HCT116 (cell line): ENCODE measurements at regions not wholly inside any gene's neighbourhood (a gene's known extent, or its start where the extent isn't known, plus 50 kb on each side); places are given as distances from the start of the nearest gene placed in this dataset.

Experiments
- ATAC-seq: fragments of 200-7000 bp; cut with Tn5 transposase; 2 replicates; pipeline ENCODE4 v1.9.1; 2020; ENCODE audit warnings: mild to moderate bottlenecking, moderate library complexity
- BruUV-seq: library from RNA; stranded (reverse); fragments of 400-500 nt; replicated peaks from 2 replicates; lab custom pipeline; 2021; lab: Mats Ljungman, UMichigan
- CTCF ChIA-PET: fragments of 300-600 bp; sonication (Branson Sonifier 250); formaldehyde crosslinking; loops from one replicate; lab custom pipeline; 2021; ENCODE audit warnings: antibody characterized with exemption; lab: Charles Lee
- POLR2A ChIA-PET: fragments of 300-600, 350-600 bp; sonication (Branson Sonifier 250); formaldehyde crosslinking; loops from one replicate; lab custom pipeline; 2021; ENCODE audit warnings: antibody characterized with exemption; lab: Charles Lee
- RAD21 ChIA-PET, 2 experiments: fragments of 300-600 bp; sonication (Branson Sonifier 250); formaldehyde crosslinking; loops; one replicate each; lab custom pipeline; 2023; ENCODE audit warnings: low total read pairs in 2 of 2; ENCODE audit not compliant: uncharacterized antibody in 2 of 2, unreplicated experiment in 2 of 2, low non-redundant PET in 1 of 2; lab: Charles Lee
- DNase-seq: peaks from one replicate; pipeline ENCODE4 v3.0.0-alpha.2; 2010; ENCODE audit warnings: low read depth, low spot score
- H2AFZ ChIP-seq: fragments of 200-600 bp; shearing (Covaris generic), sonication (generic); 2 replicates; pipeline ENCODE4 v1.6.1; 2017; ENCODE audit warnings: low read depth, mixed run types, mixed read lengths, antibody characterized with exemption, low read length; ENCODE audit not compliant: poor library complexity, severe bottlenecking
- H3K27ac ChIP-seq: 2 replicates; pipeline ENCODE4 v1.5.1; 2012; ENCODE audit warnings: low read depth, low read length
- H3K27me3 ChIP-seq: fragments of 200-600 bp; sonication (generic); 2 replicates; pipeline ENCODE4 v1.6.1; 2016; ENCODE audit warnings: mixed run types, low read length, mixed read lengths; ENCODE audit not compliant: insufficient read depth
- H3K36me3 ChIP-seq, 2 experiments: fragments of 200-500 bp in 1 of 2; fragments of 200-600 bp in 1 of 2; sonication (Bioruptor generic) in 1 of 2; sonication (generic) in 1 of 2; 2 replicates each; pipeline versions ENCODE4 v1.5.1 to v1.6.1; 2014 to 2016; ENCODE audit warnings: low read length in 2 of 2, inconsistent platforms in 1 of 2, mixed read lengths in 1 of 2, mixed run types in 1 of 2; ENCODE audit not compliant: insufficient read depth in 2 of 2, control insufficient read depth in 1 of 2
- H3K4me1 ChIP-seq, 2 experiments: fragments of 200-600 bp in 1 of 2; sonication (generic) in 1 of 2; 2 replicates each; pipeline versions ENCODE4 v1.5.1 to v1.6.1; 2012 to 2017; ENCODE audit warnings: low read length in 2 of 2, inconsistent platforms in 1 of 2, mild to moderate bottlenecking in 1 of 2, mixed read lengths in 1 of 2, mixed run types in 1 of 2, moderate library complexity in 1 of 2; ENCODE audit not compliant: insufficient read depth in 2 of 2, control insufficient read depth in 1 of 2
- H3K4me2 ChIP-seq: fragments of 200-600 bp; sonication (generic); 2 replicates; pipeline ENCODE4 v1.6.1; 2017; ENCODE audit warnings: mixed run types, low read length, mixed read lengths
- H3K4me3 ChIP-seq, 2 experiments: fragments of 200-600 bp in 1 of 2; sonication (generic) in 1 of 2; replicated peaks in 1 of 2; 2 replicates each; pipeline ENCODE4 v1.5.1; 2011 to 2016; ENCODE audit warnings: low read length in 2 of 2, control low read depth in 1 of 2, low read depth in 1 of 2, mild to moderate bottlenecking in 1 of 2, mixed read lengths in 1 of 2, mixed run types in 1 of 2
- H3K79me2 ChIP-seq: fragments of 200-600 bp; sonication (generic); 2 replicates; pipeline ENCODE4 v1.6.1; 2017; ENCODE audit warnings: mild to moderate bottlenecking, mixed run types, low read length, moderate library complexity, mixed read lengths; ENCODE audit not compliant: insufficient read depth
- H3K9ac ChIP-seq: fragments of 200-600 bp; sonication (generic); 2 replicates; pipeline ENCODE4 v1.6.1; 2016; ENCODE audit warnings: low read length, mixed read lengths
- H3K9me2 ChIP-seq: fragments of 200-600 bp; sonication (generic), shearing (Covaris generic); 2 replicates; pipeline ENCODE4 v1.6.1; 2017; ENCODE audit warnings: mixed run types, mild to moderate bottlenecking, moderate library complexity; ENCODE audit not compliant: insufficient read depth
- H3K9me3 ChIP-seq, 2 experiments: fragments of 200-500 bp in 1 of 2; fragments of 200-600 bp in 1 of 2; sonication (Bioruptor generic) in 1 of 2; sonication (generic) in 1 of 2; 2 replicates each; pipeline ENCODE4 v1.6.1; 2014 to 2017; ENCODE audit warnings: low read length in 2 of 2, mixed read lengths in 2 of 2, inconsistent platforms in 1 of 2, low read depth in 1 of 2, mild to moderate bottlenecking in 1 of 2, mixed run types in 1 of 2, moderate library complexity in 1 of 2; ENCODE audit not compliant: control insufficient read depth in 1 of 2, insufficient read depth in 1 of 2
- H4K20me1 ChIP-seq: fragments of 200-600 bp; sonication (generic), shearing (Covaris generic); 2 replicates; pipeline ENCODE4 v1.6.1; 2017; ENCODE audit warnings: mixed run types, mild to moderate bottlenecking, moderate library complexity; ENCODE audit not compliant: insufficient read depth
- CBX3 ChIP-seq: IDR thresholded peaks from 2 replicates; pipeline ENCODE4 v1.6.1; 2012; ENCODE audit warnings: low read depth
- CEBPB ChIP-seq: IDR thresholded peaks from 2 replicates; pipeline ENCODE4 v1.6.1; 2012; ENCODE audit warnings: low read depth
- EGR1 ChIP-seq: IDR thresholded peaks from 2 replicates; pipeline ENCODE4 v1.6.1; 2012; ENCODE audit warnings: low read depth
- ELF1 ChIP-seq: IDR thresholded peaks from 2 replicates; pipeline ENCODE4 v1.6.1; 2012; ENCODE audit warnings: low read depth, borderline replicate concordance
- EZH2 ChIP-seq: fragments of 200-600 bp; sonication (generic); IDR thresholded peaks from 2 replicates; pipeline ENCODE4 v1.6.1; 2017; ENCODE audit warnings: antibody characterized with exemption, mixed run types
- EZH2phosphoT487 ChIP-seq: fragments of 200-600 bp; IDR thresholded peaks from 2 replicates; pipeline ENCODE4 v1.6.1; 2018; ENCODE audit warnings: antibody characterized with exemption, borderline replicate concordance
- FOSL1 ChIP-seq: IDR thresholded peaks from 2 replicates; pipeline ENCODE4 v1.6.1; 2012; ENCODE audit warnings: low read depth
- JUND ChIP-seq: IDR thresholded peaks from 2 replicates; pipeline ENCODE4 v1.6.1; 2012
- MAX ChIP-seq: IDR thresholded peaks from 2 replicates; pipeline ENCODE4 v1.6.1; 2012
- POLR2A ChIP-seq: IDR thresholded peaks from 2 replicates; pipeline ENCODE4 v1.7.0; 2011; ENCODE audit warnings: borderline replicate concordance; ENCODE audit not compliant: insufficient read depth, insufficient read length; ENCODE audit errors: extremely low read depth
- POLR2AphosphoS5 ChIP-seq: IDR thresholded peaks from 2 replicates; pipeline ENCODE4 v1.6.1; 2011; ENCODE audit warnings: mild to moderate bottlenecking, low read depth, low read length, moderate library complexity
- RAD21 ChIP-seq: IDR thresholded peaks from 2 replicates; pipeline ENCODE4 v1.6.1; 2012; ENCODE audit warnings: low read depth, mild to moderate bottlenecking
- REST ChIP-seq: IDR thresholded peaks from 2 replicates; pipeline ENCODE4 v1.6.1; 2012; ENCODE audit warnings: low read depth
- SIN3A ChIP-seq: IDR thresholded peaks from 2 replicates; pipeline ENCODE4 v1.6.1; 2012; ENCODE audit warnings: low read depth
- SP1 ChIP-seq: IDR thresholded peaks from 2 replicates; pipeline ENCODE4 v1.6.1; 2012; ENCODE audit warnings: low read depth
- TCF7L2 ChIP-seq: IDR thresholded peaks from 2 replicates; pipeline ENCODE4 v1.7.0; 2011; ENCODE audit warnings: borderline replicate concordance, inconsistent platforms; ENCODE audit not compliant: insufficient read depth, insufficient read length; ENCODE audit errors: extremely low read depth
- ZFX ChIP-seq: fragments of 450-650 bp; IDR thresholded peaks from 2 replicates; pipeline ENCODE4 v1.6.1; 2017
- ZNF274 ChIP-seq: fragments of 200-500 bp; sonication (Bioruptor generic); IDR thresholded peaks from 2 replicates; pipeline ENCODE4 v1.6.1; 2014; ENCODE audit warnings: mild to moderate bottlenecking, low read depth, low read length, inconsistent platforms
- intact Hi-C: fragments of 100-400 bp; cut with micrococcal nuclease; formaldehyde crosslinking; loops from 2 replicates; pipeline ENCODE4 v1.10.0; 2022
- TF ChIP-seq, protein P1 (sequence below): IDR thresholded peaks from 2 replicates; pipeline ENCODE4 v1.6.1; 2012
- TF ChIP-seq, protein P2 (sequence below), 3 experiments: fragments of 200-600 bp in 1 of 3; sonication (generic) in 1 of 3; IDR thresholded peaks in 2 of 3; conservative IDR thresholded peaks in 1 of 3; 2 replicates each; pipeline ENCODE4 v1.5.1; 2012 to 2017; ENCODE audit warnings: low read depth in 2 of 3, low read length in 2 of 3, antibody characterized with exemption in 1 of 3, borderline replicate concordance in 1 of 3, control low read depth in 1 of 3, mild to moderate bottlenecking in 1 of 3, mixed read lengths in 1 of 3, mixed run types in 1 of 3, moderate library complexity in 1 of 3; ENCODE audit not compliant: insufficient read depth in 1 of 3

DNA sequence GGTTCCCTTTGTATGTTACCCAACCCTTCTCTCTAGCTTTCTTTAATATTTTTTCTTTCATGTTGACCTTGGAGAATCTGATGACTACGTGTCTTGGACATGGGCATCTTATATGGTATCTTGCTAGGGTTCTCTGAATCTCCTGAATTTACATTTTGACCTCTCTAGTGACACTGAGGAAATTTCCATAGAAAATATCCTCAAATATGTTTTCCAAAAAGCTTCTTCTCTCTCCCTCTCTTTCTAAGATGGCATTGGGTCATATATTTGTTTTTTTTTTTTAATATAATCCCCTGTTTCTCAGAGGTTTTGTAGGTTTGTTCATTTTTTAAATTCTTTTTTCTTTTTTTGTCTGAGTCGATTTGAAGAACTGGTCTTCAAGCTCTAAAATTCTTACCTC, 184.0 kb upstream of the TMC3 start:
- Histone ChIP-seq H3K4me2 (no peak overlapping the region), H3K4me1 (no peaks in the 10 kb centered on the region), H3K27ac (no peak overlapping the region), H4K20me1 (no peaks in the 10 kb centered on the region), H2AFZ (no peak overlapping the region), H3K79me2 (no peaks in the 10 kb centered on the region), H3K9me3 (no peaks in the 10 kb centered on the region), H3K9me2 (no peaks in the 10 kb centered on the region), H3K4me3 (no peak overlapping the region), H3K27me3 (peaks cover 15% of the 10 kb centered on the region), H3K9ac (no peak overlapping the region), H3K36me3 (no peaks in the 10 kb centered on the region)
- RAD21 ChIA-PET: no interaction called here
- DNase-seq: no peak
- POLR2A ChIA-PET: no interaction called here
- CTCF ChIA-PET: no interaction called here
- TF ChIP-seq ELF1 (no peak), EZH2phosphoT487 (no peak), SP1 (no peak), ZFX (no peak), EGR1 (no peak), EZH2 (no peak), POLR2A (no peak), ZNF274 (no peak), POLR2AphosphoS5 (no peak), TCF7L2 (no peak), SIN3A (no peak), CBX3 (no peak), CEBPB (no peak), REST (no peak), RAD21 (no peak), FOSL1 (no peak), JUND (no peak), MAX (no peak)
- TF ChIP-seq, protein P1, sequence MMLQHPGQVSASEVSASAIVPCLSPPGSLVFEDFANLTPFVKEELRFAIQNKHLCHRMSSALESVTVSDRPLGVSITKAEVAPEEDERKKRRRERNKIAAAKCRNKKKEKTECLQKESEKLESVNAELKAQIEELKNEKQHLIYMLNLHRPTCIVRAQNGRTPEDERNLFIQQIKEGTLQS: no peak
- TF ChIP-seq, protein P2, sequence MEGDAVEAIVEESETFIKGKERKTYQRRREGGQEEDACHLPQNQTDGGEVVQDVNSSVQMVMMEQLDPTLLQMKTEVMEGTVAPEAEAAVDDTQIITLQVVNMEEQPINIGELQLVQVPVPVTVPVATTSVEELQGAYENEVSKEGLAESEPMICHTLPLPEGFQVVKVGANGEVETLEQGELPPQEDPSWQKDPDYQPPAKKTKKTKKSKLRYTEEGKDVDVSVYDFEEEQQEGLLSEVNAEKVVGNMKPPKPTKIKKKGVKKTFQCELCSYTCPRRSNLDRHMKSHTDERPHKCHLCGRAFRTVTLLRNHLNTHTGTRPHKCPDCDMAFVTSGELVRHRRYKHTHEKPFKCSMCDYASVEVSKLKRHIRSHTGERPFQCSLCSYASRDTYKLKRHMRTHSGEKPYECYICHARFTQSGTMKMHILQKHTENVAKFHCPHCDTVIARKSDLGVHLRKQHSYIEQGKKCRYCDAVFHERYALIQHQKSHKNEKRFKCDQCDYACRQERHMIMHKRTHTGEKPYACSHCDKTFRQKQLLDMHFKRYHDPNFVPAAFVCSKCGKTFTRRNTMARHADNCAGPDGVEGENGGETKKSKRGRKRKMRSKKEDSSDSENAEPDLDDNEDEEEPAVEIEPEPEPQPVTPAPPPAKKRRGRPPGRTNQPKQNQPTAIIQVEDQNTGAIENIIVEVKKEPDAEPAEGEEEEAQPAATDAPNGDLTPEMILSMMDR (IDR thresholded peaks at IDR 0.05 in 2 of 3, conservative IDR thresholded peaks at IDR 0.05 in 1 of 3; ENCODE audit: borderline replicate concordance in 1 of 3, insufficient read depth in 1 of 3, low read depth in 2 of 3, low read length in 2 of 3): no peak
- no peak for ATAC-seq
- no TSS peak for BruUV-seq
- intact Hi-C loops: loop anchor here (10.0 kb wide), 1 partner anchor 367 kb away; no protein-coding TSS in a partner anchor
